HG02938 (cell line): ENCODE measurements at regions not wholly inside any gene's neighbourhood (a gene's known extent, or its start where the extent isn't known, plus 50 kb on each side); places are given as distances from the start of the nearest gene placed in this dataset.
"Not testable (repeated sequence)": the region's sequence is repeated elsewhere in the genome, so short reads cannot be mapped to it uniquely, and the experiment has no call there.

ENCODE experiments used
- ATAC-seq: cut with Tn5 transposase; IDR thresholded peaks from one replicate; pipeline ENCODE4 v1.9.1; 2021; ENCODE audit warnings: mild to moderate bottlenecking, moderate library complexity; ENCODE audit not compliant: unreplicated experiment

DNA sequence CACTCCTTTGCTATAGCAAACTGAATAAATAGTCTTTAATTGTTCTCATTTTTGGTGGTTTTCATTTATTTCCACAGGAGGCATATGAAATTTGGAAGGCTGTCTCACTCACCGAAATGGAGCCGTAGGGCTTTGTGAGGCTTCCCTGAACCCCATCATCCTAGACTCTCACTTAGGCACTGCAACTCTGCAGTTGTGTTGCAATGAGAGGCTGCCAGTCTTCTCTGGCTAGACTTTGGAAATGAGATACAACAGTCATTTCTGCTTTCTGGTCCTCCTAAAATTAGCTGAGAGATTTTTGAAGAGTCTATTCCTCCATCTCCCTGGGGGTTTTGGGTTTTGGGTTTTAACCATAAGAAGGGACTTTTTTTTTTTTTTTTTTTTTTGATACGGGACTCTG is 146.5 kb downstream of the SH3BGRL start:
- no peak for ATAC-seq

DNA sequence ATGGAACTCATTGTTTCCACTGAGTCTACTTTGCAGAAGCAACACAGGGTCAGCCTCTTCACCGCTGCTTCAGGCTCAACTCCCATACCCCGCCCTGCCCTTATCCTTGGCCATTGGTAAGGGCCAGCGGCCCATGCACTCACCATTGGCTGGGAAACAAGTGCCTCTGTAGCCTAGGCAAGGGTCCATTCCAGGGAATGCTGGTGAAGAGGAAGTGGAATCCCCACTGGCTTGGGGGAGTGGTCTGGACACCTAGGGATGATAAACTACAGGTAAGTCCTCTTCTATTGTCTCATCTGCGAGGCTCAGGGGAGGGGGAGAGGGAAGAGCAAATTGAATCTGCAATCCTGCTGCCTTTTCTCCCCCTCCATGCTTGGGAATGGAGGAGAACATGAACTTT is 153.1 kb downstream of the SH3BGRL start:
- no peak for ATAC-seq

DNA sequence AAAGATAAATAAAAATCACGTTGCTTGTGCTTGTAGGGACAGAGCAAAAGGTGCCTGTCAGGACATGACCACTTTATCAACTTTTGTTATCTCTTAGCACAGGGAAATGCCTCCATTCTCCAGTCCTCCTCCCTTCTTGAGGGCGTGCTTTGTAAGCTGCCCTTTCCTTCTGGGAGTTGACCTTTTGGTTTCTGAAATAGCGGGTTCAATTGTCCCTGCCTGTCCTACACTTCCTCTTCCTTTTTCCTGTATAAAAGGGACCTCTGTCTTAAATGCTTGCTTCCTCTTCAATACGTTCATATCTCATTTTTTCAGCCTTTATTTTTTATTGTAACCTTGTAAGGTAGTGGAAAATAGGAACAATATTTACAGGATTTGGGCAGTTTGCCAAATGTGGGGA is 153.5 kb downstream of the SH3BGRL start:
- no peak for ATAC-seq

DNA sequence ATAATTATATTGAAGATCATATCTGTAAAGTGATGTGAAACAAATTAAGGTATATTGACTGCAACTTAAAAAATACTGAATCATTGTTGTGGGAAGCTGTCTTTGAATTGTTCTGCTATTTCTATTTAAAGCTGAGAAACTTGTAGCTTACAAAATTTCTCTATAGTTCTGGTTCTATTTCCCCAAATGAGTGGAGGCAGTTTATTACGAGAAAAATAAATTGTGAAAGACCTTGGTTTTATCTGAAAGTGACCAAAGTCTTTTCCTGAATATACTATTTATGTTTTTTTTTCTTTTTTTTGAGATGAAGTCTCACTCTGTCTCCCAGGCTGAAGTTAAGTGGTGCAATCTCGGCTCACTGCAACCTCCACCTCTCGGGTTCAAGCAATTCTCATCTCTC is 165.4 kb downstream of the SH3BGRL start:
- no peak for ATAC-seq

DNA sequence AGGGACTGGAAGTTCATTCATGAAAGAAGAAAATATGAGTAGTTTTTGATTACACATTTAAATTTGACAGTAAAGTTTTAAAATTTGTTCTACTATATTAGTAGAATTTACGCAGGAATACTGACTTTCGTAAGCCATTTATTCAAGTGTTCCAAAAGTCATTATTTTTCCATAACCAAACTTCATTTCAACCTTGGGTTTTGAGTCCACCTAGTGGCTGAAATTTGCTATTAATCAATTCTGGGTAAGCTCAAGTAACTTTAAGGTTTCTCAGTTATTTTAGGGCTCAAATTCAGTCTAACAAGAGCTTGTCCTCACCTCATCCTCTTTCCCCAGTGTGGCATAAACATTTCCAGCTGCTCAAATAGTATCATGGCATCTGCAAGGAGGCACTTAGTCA is 175.4 kb downstream of the SH3BGRL start:
- ATAC-seq: no peak

DNA sequence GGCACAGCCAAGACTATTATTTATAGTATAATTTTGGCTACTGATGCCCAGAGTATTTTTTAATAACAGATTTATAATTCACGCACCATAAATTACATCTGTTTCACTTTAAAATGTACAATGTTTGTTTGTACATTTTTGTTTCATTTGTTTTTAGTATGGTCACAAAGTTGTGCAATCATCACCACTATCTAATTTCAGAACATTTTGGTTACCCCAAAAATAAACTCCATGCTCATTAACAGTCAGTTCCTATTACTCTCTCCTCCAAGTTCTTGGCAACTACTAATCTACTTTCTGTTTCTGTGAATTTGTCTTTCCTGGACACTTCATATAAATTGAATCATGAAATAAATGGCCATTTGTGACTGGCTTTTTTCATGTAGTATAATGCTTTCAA is 176.7 kb downstream of the SH3BGRL start:
- no peak for ATAC-seq

DNA sequence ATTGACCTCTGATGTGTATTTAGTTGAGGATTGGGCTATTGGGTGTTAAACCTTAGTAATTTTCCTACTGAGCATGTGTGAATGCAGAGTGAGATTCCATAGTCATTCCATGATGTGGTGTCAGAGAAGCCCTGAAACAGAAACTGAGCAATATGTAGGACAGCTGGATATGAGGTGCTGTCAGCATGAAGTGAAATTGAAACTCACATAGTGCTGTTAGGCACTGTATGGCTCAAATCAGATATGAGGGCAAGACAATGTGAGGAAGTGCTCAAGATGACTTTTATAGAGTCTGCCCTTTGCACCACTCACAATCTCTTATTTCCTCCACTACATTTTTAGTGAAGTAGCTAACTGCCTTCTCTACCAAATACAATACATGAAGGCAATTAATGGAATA is 188.3 kb downstream of the SH3BGRL start:
- peak; percentile 80 for ATAC-seq

DNA sequence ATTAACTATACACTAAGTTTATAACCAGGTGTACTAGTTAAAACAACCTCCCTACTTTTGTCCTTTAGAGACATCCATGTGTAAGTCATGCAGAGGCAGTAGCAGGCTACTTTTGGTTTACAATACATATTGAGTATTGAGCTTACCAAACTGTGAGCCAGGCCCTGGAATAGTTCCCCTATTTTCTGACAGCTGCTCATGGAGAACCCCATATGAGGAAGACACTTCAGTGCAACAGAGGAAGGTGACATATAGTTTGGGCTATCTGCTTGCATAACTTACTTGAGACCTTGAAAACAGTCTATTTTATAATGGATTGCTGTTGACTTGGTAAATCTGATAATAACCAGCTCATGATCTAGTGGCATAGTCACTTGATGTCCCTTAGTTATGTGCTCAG is 190.5 kb downstream of the SH3BGRL start:
- ATAC-seq: no peak

DNA sequence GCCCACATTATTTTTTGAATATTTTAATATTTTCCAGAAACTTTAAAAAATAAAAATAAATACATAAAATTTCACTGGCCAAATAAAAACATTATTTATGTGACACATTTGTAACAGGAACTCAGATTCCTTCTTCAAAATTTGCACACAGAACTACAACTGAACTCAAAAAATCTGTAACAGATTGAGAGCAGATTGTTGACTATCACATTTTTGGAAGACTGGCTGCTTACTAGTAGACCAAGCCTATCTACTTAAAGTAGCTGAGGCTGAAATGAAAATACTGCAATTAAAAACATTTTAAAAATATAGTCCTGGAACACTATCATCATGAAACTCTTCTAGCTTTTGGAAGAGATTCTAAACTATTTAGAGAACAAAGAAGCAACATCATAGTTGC is 203.9 kb downstream of the SH3BGRL start:
- ATAC-seq: no peak

DNA sequence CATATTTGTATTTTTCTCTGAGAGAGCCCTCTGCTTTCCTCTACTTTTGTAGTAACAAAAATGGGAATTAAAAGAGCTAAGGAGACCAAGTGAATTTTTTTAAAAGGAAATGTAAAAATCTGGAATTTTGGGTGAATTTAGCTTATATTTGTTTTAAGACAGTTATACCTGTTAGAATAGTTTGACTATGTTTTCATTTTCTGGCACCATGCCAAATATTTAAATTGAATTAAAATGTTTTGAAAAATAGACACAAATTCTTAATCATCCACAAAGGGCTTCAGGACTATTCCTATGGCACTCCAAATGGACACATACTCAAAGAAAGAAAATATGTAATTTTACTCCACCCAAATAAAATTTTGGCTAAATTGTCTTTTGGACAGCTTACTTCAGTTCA is 209.6 kb downstream of the SH3BGRL start:
- ATAC-seq: no peak

DNA sequence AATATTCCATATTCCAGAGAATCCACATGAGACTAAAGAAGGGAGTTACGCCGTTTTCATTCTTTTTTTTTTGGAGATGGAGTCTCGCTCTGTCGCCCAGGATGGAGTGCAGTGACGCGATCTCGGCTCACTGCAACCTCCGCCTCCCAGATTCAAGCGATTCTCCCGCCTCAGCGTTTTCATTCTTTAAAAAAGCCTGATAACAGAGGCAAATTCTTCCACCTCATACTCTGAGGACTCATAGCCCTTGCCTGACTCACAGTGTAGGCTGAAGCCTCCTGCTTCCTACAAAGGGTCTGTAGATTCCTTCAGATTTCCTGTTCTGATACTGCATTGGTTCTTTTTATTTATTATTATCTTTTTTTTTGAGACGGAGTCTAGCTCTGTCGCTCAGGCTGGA is 210.5 kb downstream of the SH3BGRL start:
- ATAC-seq: no peak

DNA sequence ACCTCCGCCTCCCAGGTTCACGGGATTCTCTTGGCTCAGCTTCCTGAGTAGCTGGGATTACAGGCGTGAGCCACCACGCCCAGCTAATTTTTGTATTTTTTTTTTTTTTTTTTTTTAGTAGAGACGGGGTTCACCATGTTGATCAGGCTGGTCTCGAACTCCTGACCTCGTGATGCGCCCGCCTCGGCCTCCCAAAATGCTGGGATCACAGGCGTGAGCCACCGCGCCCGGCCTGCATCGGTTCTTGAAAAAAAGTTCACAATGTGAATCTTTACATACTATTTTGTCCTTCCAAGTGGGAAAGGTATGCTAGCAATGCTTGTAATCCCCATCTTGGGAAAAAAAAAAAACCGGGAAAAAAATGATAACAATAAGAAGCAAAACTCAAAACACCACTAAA is 211.0 kb downstream of the SH3BGRL start:
- not testable (repeated sequence) for ATAC-seq

DNA sequence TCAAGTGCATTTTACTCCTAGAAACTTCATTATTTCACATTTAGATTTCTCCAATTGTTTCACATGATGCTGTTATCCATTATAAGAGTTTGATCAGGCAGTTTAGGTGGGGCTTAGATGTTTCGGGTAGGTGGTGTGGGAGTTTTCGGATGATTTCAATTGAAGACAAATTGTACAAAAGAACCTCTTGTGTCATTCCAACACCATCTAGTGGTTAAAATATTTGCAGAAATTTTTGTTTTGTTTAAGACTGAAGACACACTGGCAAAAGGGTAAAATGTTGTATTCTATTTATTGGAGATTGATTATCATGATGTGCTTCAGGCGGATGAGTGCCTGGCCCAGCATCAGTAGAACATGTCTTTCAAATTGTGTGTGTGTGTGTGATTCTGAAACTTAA is 212.7 kb downstream of the SH3BGRL start:
- no peak for ATAC-seq
